ENCODE measurements at regions not wholly inside any gene's neighbourhood (a gene's known extent, or its start where the extent isn't known, plus 50 kb on each side); places are given as distances from the start of the nearest gene placed in this dataset.

GRCh38 chr3:159734681-159735080, 254.0 kb upstream of the IL12A start:
- intact Hi-C loops (cut with micrococcal nuclease; ENCODE audit: unreplicated experiment) = no loop called here
- no peak overlapping the region for H3K27ac ChIP-seq (ENCODE audit: low read depth, low read length, poor library complexity, severe bottlenecking)
- no peaks in the 10 kb centered on the region for H3K36me3 ChIP-seq (ENCODE audit: insufficient read depth, low read length)
- ChIA-PET CTCF (ENCODE audit: unreplicated experiment) (no interaction called here), POLR2A (interaction anchor here (0.7 to 0.9 kb wide), 2 partner anchors 28 to 498 kb away, joined by 3 read pairs; no protein-coding TSS in a partner anchor)
- TF ChIP-seq EZH2phosphoT487 (IDR thresholded peaks at IDR 0.05; ENCODE audit: borderline replicate concordance, low read depth, low read length) (no peak), CTCF (conservative IDR thresholded peaks at IDR 0.05; ENCODE audit: low read length) (no peak)
- no peaks in the 10 kb centered on the region for H3K9me2 ChIP-seq (ENCODE audit: insufficient read depth, low read length)
- H3K4me2 ChIP-seq (ENCODE audit: low read length) = no peak overlapping the region
- no peaks in the 10 kb centered on the region for H3K79me2 ChIP-seq (ENCODE audit: insufficient read depth, low read depth, low read length)
- H3K4me1 ChIP-seq (ENCODE audit: insufficient read depth, low read length, poor library complexity, severe bottlenecking) = no peaks in the 10 kb centered on the region
- H3K4me3 ChIP-seq (ENCODE audit: low read depth, low read length, poor library complexity, severe bottlenecking) = no peak overlapping the region
- DNase-seq (ENCODE audit: low spot score) = no peak
- H4K20me1 ChIP-seq (ENCODE audit: insufficient read depth, low read length) = no peaks in the 10 kb centered on the region
- no peaks in the 10 kb centered on the region for H3K9me3 ChIP-seq (ENCODE audit: low read length)
- BruUV-seq (replicated peaks) = no TSS peak
- no peak overlapping the region for H2AFZ ChIP-seq (ENCODE audit: low read length)

- Histone ChIP-seq H3K9me2 (ENCODE audit: insufficient read depth, low read length) (no peaks in the 10 kb centered on the region), H4K20me1 (ENCODE audit: insufficient read depth, low read length) (no peaks in the 10 kb centered on the region), H3K27ac (ENCODE audit: low read depth, low read length, poor library complexity, severe bottlenecking) (no peak overlapping the region), H3K4me2 (ENCODE audit: low read length) (no peak overlapping the region), H3K79me2 (ENCODE audit: insufficient read depth, low read depth, low read length) (no peaks in the 10 kb centered on the region), H3K36me3 (ENCODE audit: insufficient read depth, low read length) (no peaks in the 10 kb centered on the region), H3K4me3 (ENCODE audit: low read depth, low read length, poor library complexity, severe bottlenecking) (no peak overlapping the region), H2AFZ (ENCODE audit: low read length) (no peak overlapping the region), H3K9me3 (ENCODE audit: low read length) (no peaks in the 10 kb centered on the region), H3K4me1 (ENCODE audit: insufficient read depth, low read length, poor library complexity, severe bottlenecking) (no peaks in the 10 kb centered on the region)
- no TSS peak for BruUV-seq (replicated peaks)
- ChIA-PET CTCF (ENCODE audit: unreplicated experiment) (no interaction called here), POLR2A (no interaction called here)
- intact Hi-C loops (cut with micrococcal nuclease; ENCODE audit: unreplicated experiment) = no loop called here
- no peak for DNase-seq (ENCODE audit: low spot score)
- TF ChIP-seq EZH2phosphoT487 (IDR thresholded peaks at IDR 0.05; ENCODE audit: borderline replicate concordance, low read depth, low read length) (no peak), CTCF (conservative IDR thresholded peaks at IDR 0.05; ENCODE audit: low read length) (no peak)
These were observed 249.5 kb upstream of the IL12A start for GRCh38 chr3:159739166-159739565.

GRCh38 chr3:159739969-159740368, 248.7 kb upstream of the IL12A start:
- H4K20me1 ChIP-seq (ENCODE audit: insufficient read depth, low read length) = no peaks in the 10 kb centered on the region
- intact Hi-C loops (cut with micrococcal nuclease; ENCODE audit: unreplicated experiment) = no loop called here
- no peak for TF ChIP-seq EZH2phosphoT487 (IDR thresholded peaks at IDR 0.05; ENCODE audit: borderline replicate concordance, low read depth, low read length)
- TF ChIP-seq CTCF (conservative IDR thresholded peaks at IDR 0.05; ENCODE audit: low read length) = no peak

More at GRCh38 chr3:159739969-159740368, 248.7 kb upstream of the IL12A start:
- no peak overlapping the region for H2AFZ ChIP-seq (ENCODE audit: low read length)
- no peak for DNase-seq (ENCODE audit: low spot score)
- POLR2A ChIA-PET = interaction anchor here (0.6 kb wide), 1 partner anchor 17 kb away, joined by 3 read pairs; no protein-coding TSS in a partner anchor
- no TSS peak for BruUV-seq (replicated peaks)
- no peak overlapping the region for H3K4me2 ChIP-seq (ENCODE audit: low read length)
- no peaks in the 10 kb centered on the region for H3K4me1 ChIP-seq (ENCODE audit: insufficient read depth, low read length, poor library complexity, severe bottlenecking)
- H3K27ac ChIP-seq (ENCODE audit: low read depth, low read length, poor library complexity, severe bottlenecking) = no peak overlapping the region
- H3K36me3 ChIP-seq (ENCODE audit: insufficient read depth, low read length) = no peaks in the 10 kb centered on the region
- H3K9me2 ChIP-seq (ENCODE audit: insufficient read depth, low read length) = no peaks in the 10 kb centered on the region
- CTCF ChIA-PET (ENCODE audit: unreplicated experiment) = no interaction called here
- no peaks in the 10 kb centered on the region for H3K79me2 ChIP-seq (ENCODE audit: insufficient read depth, low read depth, low read length)
- no peaks in the 10 kb centered on the region for H3K9me3 ChIP-seq (ENCODE audit: low read length)
- no peak overlapping the region for H3K4me3 ChIP-seq (ENCODE audit: low read depth, low read length, poor library complexity, severe bottlenecking)

All from OCI-LY7 (cell line).